GM12878 (cell line): ENCODE measurements at regions not wholly inside any gene's neighbourhood (a gene's known extent, or its start where the extent isn't known, plus 50 kb on each side); places are given as distances from the start of the nearest gene placed in this dataset.

Experiments
- ATAC-seq: fragments of 200-7000 bp; cut with Tn5 transposase; 3 replicates; pipeline ENCODE4 v1.9.1; 2020; ENCODE audit warnings: mild to moderate bottlenecking, moderate library complexity
- BruUV-seq: library from RNA; stranded (reverse); fragments of 400-500 nt; replicated peaks from 2 replicates; lab custom pipeline; 2021; lab: Mats Ljungman, UMichigan
- CTCF ChIA-PET: fragments of 300-600 bp; sonication (Branson Sonifier 250); formaldehyde crosslinking; extraction: SDS; loops from one replicate; lab custom pipeline; 2021; ENCODE audit warnings: inconsistent platforms; lab: Yijun Ruan, JAX
- POLR2A ChIA-PET: fragments of 350-600 bp; formaldehyde crosslinking; extraction: SDS; loops from one replicate; lab custom pipeline; 2021; ENCODE audit warnings: inconsistent platforms; lab: Charles Lee
- RAD21 ChIA-PET: fragments of 300-600 bp; sonication (Branson Sonifier 250); formaldehyde crosslinking; loops from one replicate; lab custom pipeline; 2023; ENCODE audit warnings: antibody characterized with exemption; ENCODE audit not compliant: unreplicated experiment; lab: Charles Lee
- SMC1A ChIA-PET: fragments of 300-600 bp; sonication (Branson Sonifier 250); formaldehyde crosslinking; loops from one replicate; lab custom pipeline; 2023; ENCODE audit not compliant: unreplicated experiment, uncharacterized antibody; lab: Charles Lee
- DNase-seq: peaks from one replicate; pipeline ENCODE4 v3.0.0-alpha.2; 2011; ENCODE audit warnings: low read depth, low spot score
- FAIRE-seq: peaks from 3 replicates; lab custom pipeline; 2011; peaks lifted over from hg19 to GRCh38; lab: Jason Lieb, UNC
- H2AFZ ChIP-seq: 2 replicates; pipeline ENCODE4 v1.6.0; 2011; ENCODE audit warnings: low read depth, low read length, control low read depth; ENCODE audit not compliant: control insufficient read depth
- H3K27ac ChIP-seq: 2 replicates; pipeline ENCODE4 v1.5.1; 2011; ENCODE audit warnings: control low read depth; ENCODE audit not compliant: control insufficient read depth, insufficient read depth
- H3K27me3 ChIP-seq, 2 experiments: replicated peaks in 1 of 2; 2 replicates each; pipeline versions ENCODE4 v1.6.0 to v1.6.1; 2011; ENCODE audit warnings: low read length in 1 of 2; ENCODE audit not compliant: control insufficient read depth in 2 of 2, insufficient read depth in 2 of 2
- H3K36me3 ChIP-seq, 2 experiments: 2 replicates each; pipeline ENCODE4 v1.5.1; 2011; ENCODE audit warnings: low read length in 1 of 2; ENCODE audit not compliant: control insufficient read depth in 2 of 2, insufficient read depth in 2 of 2
- H3K4me1 ChIP-seq: 2 replicates; pipeline ENCODE4 v1.6.1; 2011; ENCODE audit warnings: mild to moderate bottlenecking, low read length, moderate library complexity, mixed read lengths; ENCODE audit not compliant: control insufficient read depth, insufficient read depth
- H3K4me2 ChIP-seq: 2 replicates; pipeline ENCODE4 v1.6.0; 2011; ENCODE audit warnings: control low read depth; ENCODE audit not compliant: control insufficient read depth, insufficient read depth
- H3K4me3 ChIP-seq: fragments of 200-600 bp; sonication (generic); 2 replicates; pipeline ENCODE4 v1.5.1; 2016
- H3K79me2 ChIP-seq: 2 replicates; pipeline ENCODE4 v1.6.0; 2011; ENCODE audit warnings: low read length; ENCODE audit not compliant: control insufficient read depth, insufficient read depth
- H3K9ac ChIP-seq: 2 replicates; pipeline ENCODE4 v1.8.0; 2011; ENCODE audit warnings: low read length, control low read depth, mixed read lengths; ENCODE audit not compliant: control insufficient read depth, insufficient read depth
- H3K9me3 ChIP-seq: replicated peaks from 3 replicates; pipeline ENCODE4 v1.5.1; 2011; ENCODE audit warnings: mild to moderate bottlenecking, low read length; ENCODE audit not compliant: control insufficient read depth, insufficient read depth
- H4K20me1 ChIP-seq: 2 replicates; pipeline ENCODE4 v1.6.0; 2011; ENCODE audit not compliant: control insufficient read depth, insufficient read depth
- BCL11A ChIP-seq: IDR thresholded peaks from 2 replicates; pipeline ENCODE4 v1.6.1; 2011; ENCODE audit warnings: low read depth, low read length
- BCL3 ChIP-seq: IDR thresholded peaks from 2 replicates; pipeline ENCODE4 v1.6.1; 2011; ENCODE audit warnings: borderline replicate concordance, low read depth, mild to moderate bottlenecking, moderate library complexity, low read length; ENCODE audit not compliant: insufficient read depth, poor library complexity, severe bottlenecking
- ETV6 ChIP-seq, 2 experiments: fragments of 450-650 bp in 1 of 2; IDR thresholded peaks in 1 of 2; conservative IDR thresholded peaks in 1 of 2; 2 replicates each; pipeline ENCODE4 v1.6.1; 2014; ENCODE audit warnings: antibody characterized with exemption in 1 of 2, borderline replicate concordance in 1 of 2, low read depth in 1 of 2, mild to moderate bottlenecking in 1 of 2, moderate library complexity in 1 of 2
- FOXM1 ChIP-seq: IDR thresholded peaks from 2 replicates; pipeline ENCODE4 v1.6.1; 2012; ENCODE audit warnings: low read depth, mild to moderate bottlenecking, inconsistent platforms, low read length, moderate library complexity
- IRF3 ChIP-seq: fragments of 450-650 bp; IDR thresholded peaks from 2 replicates; pipeline ENCODE4 v1.6.1; 2014; ENCODE audit warnings: mild to moderate bottlenecking
- MYC ChIP-seq: IDR thresholded peaks from 2 replicates; pipeline ENCODE4 v1.6.1; 2011; ENCODE audit warnings: mild to moderate bottlenecking, low read length, moderate library complexity, inconsistent platforms; ENCODE audit not compliant: insufficient read depth, insufficient replicate concordance, insufficient read length, severe bottlenecking
- NFXL1 ChIP-seq: fragments of 450-650 bp; IDR thresholded peaks from 2 replicates; pipeline ENCODE4 v1.6.1; 2017; ENCODE audit warnings: antibody characterized with exemption, mild to moderate bottlenecking, borderline replicate concordance
- NR2F1 ChIP-seq: fragments of 450-650 bp; conservative IDR thresholded peaks from 2 replicates; pipeline ENCODE4 v1.6.1; 2017; ENCODE audit warnings: mild to moderate bottlenecking
- POLR2AphosphoS2 ChIP-seq: IDR thresholded peaks from 2 replicates; pipeline ENCODE4 v1.6.1; 2011; ENCODE audit warnings: low read depth, mild to moderate bottlenecking, low read length, improper control_type of control experiment, moderate library complexity
- RB1 ChIP-seq: fragments of 450-650 bp; formaldehyde crosslinking; IDR thresholded peaks from 2 replicates; pipeline ENCODE4 v1.6.1; 2017; ENCODE audit warnings: mild to moderate bottlenecking, borderline replicate concordance
- SMAD1 ChIP-seq: fragments of 450-650 bp; IDR thresholded peaks from 2 replicates; pipeline ENCODE4 v1.6.1; 2018; ENCODE audit warnings: mild to moderate bottlenecking, low read depth; ENCODE audit not compliant: partially characterized antibody
- TARDBP ChIP-seq: IDR thresholded peaks from 2 replicates; pipeline ENCODE4 v1.6.1; 2016; ENCODE audit warnings: borderline replicate concordance
- WGBS: methylation state at CpG from one replicate; pipeline ENCODE4 v1.1.6; 2016; ENCODE audit warnings: low lambda C conversion rate; ENCODE audit not compliant: insufficient replicate concordance, insufficient coverage; ENCODE audit errors: missing lambda C conversion rate; 5-methylcytosine and 5-hydroxymethylcytosine counted together
- in situ Hi-C: fragments of 300-500 bp; cut with MboI; formaldehyde crosslinking; loops from 9 replicates; pipeline ENCODE4 v1.14.3; 2018; ENCODE audit warnings: mixed read lengths
- intact Hi-C: fragments of 100-400 bp; cut with micrococcal nuclease; formaldehyde crosslinking; loops from one replicate; pipeline ENCODE4 v1.14.2; 2022; ENCODE audit not compliant: unreplicated experiment

- Histone ChIP-seq H2AFZ (no peak overlapping the region), H3K9me3 (no peaks in the 10 kb centered on the region), H3K79me2 (no peaks in the 10 kb centered on the region), H3K27me3 (no peaks in the 10 kb centered on the region), H3K36me3 (no peaks in the 10 kb centered on the region), H3K4me3 (no peak overlapping the region), H3K27ac (no peak overlapping the region), H4K20me1 (no peaks in the 10 kb centered on the region), H3K9ac (no peak overlapping the region), H3K4me1 (no peaks in the 10 kb centered on the region), H3K4me2 (no peak overlapping the region)
- ChIA-PET RAD21 (no interaction called here), CTCF (interaction anchor here (1.0 kb wide), 1 partner anchor 11 kb away, joined by 3 read pairs; no protein-coding TSS in a partner anchor), POLR2A (interaction anchor here (0.6 kb wide), 1 partner anchor 233 kb away, joined by 3 read pairs; no protein-coding TSS in a partner anchor), SMC1A (no interaction called here)
- no peak for TF ChIP-seq RB1
- TF ChIP-seq FOXM1, result no peak
- TF ChIP-seq TARDBP, result no peak
- TF ChIP-seq POLR2AphosphoS2, result no peak
- no peak for TF ChIP-seq BCL3
- TF ChIP-seq MYC, result no peak
- no peak for TF ChIP-seq ETV6 (conservative IDR thresholded peaks at IDR 0.05 in 1 of 2, IDR thresholded peaks at IDR 0.05 in 1 of 2; ENCODE audit: borderline replicate concordance in 1 of 2, low read depth in 1 of 2)
- no peak for TF ChIP-seq NFXL1
- TF ChIP-seq NR2F1, result no peak
- TF ChIP-seq SMAD1, result no peak
- TF ChIP-seq BCL11A, result no peak
- TF ChIP-seq IRF3, result no peak
- in situ Hi-C loops (no loop called here), intact Hi-C loops (no loop called here)
- FAIRE-seq, result no peak
- 84% methylated on average over 2 of the region's 2 CpGs for WGBS
- BruUV-seq, result no TSS peak
- no peak for ATAC-seq
- no peak for DNase-seq
Observed at GRCh38 chr12:81005606-81006005, 67.9 kb upstream of the LIN7A start.
